ENCODE measurements at regions not wholly inside any gene's neighbourhood (a gene's known extent, or its start where the extent isn't known, plus 50 kb on each side); places are given as distances from the start of the nearest gene placed in this dataset.

- intact Hi-C loops (cut with micrococcal nuclease) = no loop called here
These were observed 376.6 kb downstream of the EFNA5 start for GRCh38 chr5:107294211-107294550.

GRCh38 chr5:107293541-107294210, 377.1 kb downstream of the EFNA5 start:
- intact Hi-C loops (cut with micrococcal nuclease) = no loop called here

GRCh38 chr5:107291866-107292265, 378.9 kb downstream of the EFNA5 start:
- intact Hi-C loops (cut with micrococcal nuclease) = no loop called here

GRCh38 chr5:107290780-107291398, 379.8 kb downstream of the EFNA5 start:
- intact Hi-C loops (cut with micrococcal nuclease) = no loop called here

- intact Hi-C loops (cut with micrococcal nuclease) = no loop called here
These were observed 381.6 kb downstream of the EFNA5 start for GRCh38 chr5:107289030-107289714.

GRCh38 chr5:107286447-107287098, 384.2 kb downstream of the EFNA5 start:
- intact Hi-C loops (cut with micrococcal nuclease) = no loop called here

GRCh38 chr5:107285772-107286171, 385.0 kb downstream of the EFNA5 start:
- intact Hi-C loops (cut with micrococcal nuclease) = no loop called here

- intact Hi-C loops (cut with micrococcal nuclease) = no loop called here
These were observed 385.8 kb downstream of the EFNA5 start for GRCh38 chr5:107284822-107285525.

- intact Hi-C loops (cut with micrococcal nuclease) = no loop called here
These were observed 388.7 kb downstream of the EFNA5 start for GRCh38 chr5:107282061-107282460.

GRCh38 chr5:107278774-107279173, 392.0 kb downstream of the EFNA5 start:
- intact Hi-C loops (cut with micrococcal nuclease) = no loop called here

GRCh38 chr5:107277485-107278125, 393.1 kb downstream of the EFNA5 start:
- intact Hi-C loops (cut with micrococcal nuclease) = no loop called here

- intact Hi-C loops (cut with micrococcal nuclease) = no loop called here
These were observed 395.4 kb downstream of the EFNA5 start for GRCh38 chr5:107275333-107275732.

- intact Hi-C loops (cut with micrococcal nuclease) = no loop called here
These were observed 396.2 kb downstream of the EFNA5 start for GRCh38 chr5:107274571-107274970.

- intact Hi-C loops (cut with micrococcal nuclease) = no loop called here
These were observed 397.8 kb downstream of the EFNA5 start for GRCh38 chr5:107272954-107273353.

- intact Hi-C loops (cut with micrococcal nuclease) = no loop called here
These were observed 398.2 kb downstream of the EFNA5 start for GRCh38 chr5:107272509-107272908.

- intact Hi-C loops (cut with micrococcal nuclease) = no loop called here
These were observed 398.9 kb downstream of the EFNA5 start for GRCh38 chr5:107271682-107272350.

GRCh38 chr5:107270561-107270960, 400.2 kb downstream of the EFNA5 start:
- intact Hi-C loops (cut with micrococcal nuclease) = no loop called here

- intact Hi-C loops (cut with micrococcal nuclease) = no loop called here
These were observed 401.1 kb downstream of the EFNA5 start for GRCh38 chr5:107269678-107270077.

GRCh38 chr5:107269256-107269655, 401.5 kb downstream of the EFNA5 start:
- intact Hi-C loops (cut with micrococcal nuclease) = no loop called here

- intact Hi-C loops (cut with micrococcal nuclease) = no loop called here
These were observed 402.5 kb downstream of the EFNA5 start for GRCh38 chr5:107268241-107268640.

- intact Hi-C loops (cut with micrococcal nuclease) = no loop called here
These were observed 404.6 kb downstream of the EFNA5 start for GRCh38 chr5:107266100-107266499.
